Caki2 (cell line): ENCODE measurements at regions not wholly inside any gene's neighbourhood (a gene's known extent, or its start where the extent isn't known, plus 50 kb on each side); places are given as distances from the start of the nearest gene placed in this dataset.
"Not testable (repeated sequence)": the region's sequence is repeated elsewhere in the genome, so short reads cannot be mapped to it uniquely, and the experiment has no call there.

ENCODE experiments used
- DNase-seq: peaks from one replicate; pipeline ENCODE4 v3.0.0-alpha.2; 2015; ENCODE audit warnings: low read depth
- in situ Hi-C: cut with HindIII; loops from 2 replicates; pipeline ENCODE4 v1.10.0; 2016; ENCODE audit warnings: low sequenced_read_pairs, low pct_unique_long_range_greater_than_20kb, mixed read lengths

GRCh38 chr18:33839452-33840211, 261.6 kb downstream of the ASXL3 start:
- in situ Hi-C loops: no loop called here
- DNase-seq: peak; percentile 28

- no peak for DNase-seq
- in situ Hi-C loops: no loop called here
These were observed 260.0 kb downstream of the ASXL3 start for GRCh38 chr18:33838054-33838453.

GRCh38 chr18:33837191-33837590, 259.2 kb downstream of the ASXL3 start:
- in situ Hi-C loops: no loop called here
- no peak for DNase-seq

DNA sequence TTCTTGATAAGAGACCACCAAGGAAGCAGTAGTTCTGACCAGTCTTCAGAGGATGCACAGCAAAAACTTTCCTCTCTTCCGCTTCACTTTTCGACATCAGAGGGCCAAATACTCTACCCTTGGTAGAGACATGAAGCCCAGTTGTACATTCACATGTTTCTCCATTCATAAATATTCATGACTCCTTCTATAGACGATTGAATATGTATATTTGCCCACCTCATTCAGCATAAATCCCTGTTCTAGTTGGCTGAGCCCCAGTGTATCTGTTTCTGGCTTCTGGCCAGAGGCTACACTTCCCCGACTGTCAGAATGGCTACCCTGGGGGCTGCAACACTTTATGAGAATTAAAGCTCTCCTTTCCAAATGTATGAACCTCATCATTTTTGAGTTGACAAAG, 258.5 kb downstream of the ASXL3 start:
- no peak for DNase-seq
- in situ Hi-C loops: no loop called here

DNA sequence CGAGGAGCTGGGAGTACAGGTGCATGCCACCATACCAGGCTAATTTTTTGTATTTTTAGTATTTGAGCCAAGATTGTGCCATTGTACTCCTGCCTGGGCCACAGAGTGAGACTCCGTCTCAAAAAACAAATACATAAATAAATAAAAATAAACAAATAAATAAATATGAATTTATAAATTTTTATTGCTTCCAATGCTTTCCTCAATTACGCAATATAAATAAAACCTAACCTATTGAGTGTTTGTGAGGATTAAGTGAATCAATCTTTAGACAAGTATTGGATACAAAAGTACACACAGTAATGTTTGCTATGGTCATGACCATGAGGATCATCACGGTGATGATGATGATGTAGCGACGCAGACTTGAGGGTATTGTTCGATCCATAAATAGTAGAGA, 257.4 kb downstream of the ASXL3 start:
- no peak for DNase-seq
- in situ Hi-C loops: no loop called here

GRCh38 chr18:33833842-33834241, 255.8 kb downstream of the ASXL3 start:
- no peak for DNase-seq

DNA sequence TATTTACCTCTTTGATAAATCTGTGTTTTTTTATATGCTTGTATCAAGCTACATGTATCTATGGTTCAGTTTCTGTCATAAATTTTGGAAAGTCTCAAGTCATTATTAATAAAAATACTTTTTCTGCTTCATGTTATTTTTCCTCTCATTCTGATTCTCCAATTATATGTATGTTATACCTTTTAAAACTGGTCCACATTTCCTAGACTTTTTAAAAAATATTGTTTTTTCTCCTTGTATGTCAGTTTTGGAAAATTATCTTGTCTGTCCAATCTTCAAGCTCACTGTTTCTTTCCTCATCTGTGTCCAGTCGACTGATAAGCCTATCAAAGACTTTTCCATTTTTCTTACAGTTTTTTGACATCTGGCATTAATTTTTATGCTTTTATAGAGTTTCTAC, 253.4 kb downstream of the ASXL3 start:
- no peak for DNase-seq
- in situ Hi-C loops: no loop called here

More at GRCh38 chr18:33833842-33834241, 255.8 kb downstream of the ASXL3 start:
- in situ Hi-C loops: no loop called here

DNA sequence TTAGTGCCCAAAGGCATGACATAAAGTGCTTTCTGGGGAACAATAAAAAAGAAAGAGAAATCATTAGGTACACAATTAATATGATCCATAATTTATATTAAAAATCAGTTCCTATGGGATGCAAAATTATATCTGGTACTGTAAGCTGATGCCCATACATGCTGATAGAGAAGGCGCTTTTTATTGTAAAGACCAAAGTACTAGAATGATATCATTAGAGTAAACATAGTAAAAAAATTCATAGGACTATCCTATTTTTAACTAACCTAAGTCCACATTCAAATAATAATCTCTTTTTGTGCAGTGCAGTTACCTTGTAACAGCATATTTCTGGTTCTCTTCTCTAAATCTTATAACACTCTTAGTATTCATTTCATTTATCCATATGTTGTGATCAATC, 252.2 kb downstream of the ASXL3 start:
- no peak for DNase-seq
- in situ Hi-C loops: no loop called here

DNA sequence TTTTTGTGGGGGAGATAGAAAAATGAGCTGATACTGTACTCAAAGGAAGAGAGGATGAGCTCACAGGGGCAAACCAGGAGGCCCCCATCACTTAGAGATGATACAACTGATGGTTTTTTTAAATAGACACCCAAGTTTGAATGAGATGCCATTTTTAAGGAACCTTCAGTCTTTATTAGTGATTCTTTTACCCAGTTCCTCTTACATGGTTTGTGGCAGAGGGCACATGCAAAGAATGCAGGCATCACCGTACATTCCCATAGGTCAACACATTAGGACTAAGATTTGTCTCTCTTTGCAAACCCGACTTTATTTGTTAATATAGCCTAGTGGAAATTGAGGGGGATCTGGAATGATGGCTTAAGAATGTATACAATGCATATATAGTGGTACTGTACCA, 250.9 kb downstream of the ASXL3 start:
- DNase-seq: no peak
- in situ Hi-C loops: no loop called here

DNA sequence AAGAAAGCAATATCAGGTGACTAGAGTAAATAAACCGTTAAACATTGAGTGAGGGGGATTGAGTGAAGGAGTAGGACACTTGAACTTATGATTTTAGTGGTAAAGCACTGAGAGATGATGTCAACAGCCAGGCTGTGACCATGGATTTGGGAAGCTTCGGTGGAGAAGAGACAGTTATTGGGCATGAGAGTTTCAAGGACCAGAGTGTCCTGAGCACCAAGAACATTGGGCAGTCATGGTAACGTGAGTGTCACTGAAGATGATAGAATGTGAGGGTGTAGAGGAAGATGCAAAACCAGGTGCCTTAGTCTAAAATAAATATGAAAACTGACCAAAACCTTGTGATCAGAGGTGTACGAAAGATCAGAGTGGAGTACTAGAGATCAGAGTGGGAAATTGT, 248.1 kb downstream of the ASXL3 start:
- DNase-seq: no peak
- in situ Hi-C loops: no loop called here

DNA sequence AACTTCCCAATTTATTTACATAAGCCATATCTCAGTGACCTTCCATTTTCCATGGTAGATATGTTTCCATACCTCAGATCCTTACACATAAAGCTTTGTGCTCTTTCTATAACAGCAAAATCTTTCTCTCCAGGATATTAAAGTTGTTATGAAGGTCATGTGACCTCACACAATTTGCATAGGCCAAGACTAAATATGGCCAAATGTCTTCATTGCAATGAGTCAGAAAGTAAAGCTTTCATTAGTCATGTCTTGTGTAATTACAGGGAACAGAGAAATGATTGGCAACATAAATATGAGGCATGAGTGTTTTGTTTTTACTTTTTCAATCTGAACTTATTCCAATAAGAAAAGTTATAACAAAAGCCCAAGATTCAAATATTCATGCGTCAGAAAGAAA, 243.5 kb downstream of the ASXL3 start:
- in situ Hi-C loops: no loop called here
- no peak for DNase-seq

DNA sequence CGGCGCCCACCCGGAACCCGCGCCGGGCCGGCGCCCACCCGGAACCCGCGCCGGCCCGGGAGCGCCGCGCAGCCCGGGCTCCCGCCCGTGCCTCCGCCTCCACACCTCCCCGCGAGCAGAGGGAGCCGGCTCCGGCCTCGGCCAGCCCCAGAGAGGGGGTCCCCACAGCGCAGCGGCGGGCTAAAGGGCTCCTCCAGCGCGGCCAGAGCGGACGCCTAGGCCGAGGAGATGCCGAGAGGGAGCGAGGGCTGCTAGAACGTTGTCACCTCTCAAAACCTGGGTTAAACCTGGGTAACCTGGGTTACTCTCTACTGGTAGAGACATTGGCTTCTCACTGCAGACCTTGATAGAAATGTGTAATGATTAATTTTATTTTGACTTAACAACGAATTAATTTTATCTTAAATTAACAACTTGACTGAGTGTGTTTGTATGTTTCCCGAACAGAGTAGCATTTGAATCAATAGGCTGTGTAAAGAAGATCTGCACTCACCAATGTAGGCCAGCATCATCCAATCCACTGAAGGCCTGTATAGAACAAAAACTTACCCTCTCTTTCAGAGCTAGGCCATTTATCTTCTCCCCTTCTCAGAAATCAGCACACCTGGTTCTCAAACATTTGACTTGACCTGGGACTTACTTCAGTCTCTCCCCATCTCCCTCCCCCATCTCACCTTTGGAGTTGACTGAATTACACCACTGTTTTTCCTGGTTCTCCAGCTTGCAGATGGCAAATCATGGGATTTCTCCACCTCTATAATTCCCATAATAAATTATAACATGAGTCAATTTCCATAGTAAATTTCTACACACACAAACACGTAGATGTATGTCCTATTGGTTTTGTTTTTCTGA, 242.7 kb downstream of the ASXL3 start:
- in situ Hi-C loops: no loop called here
- no peak for DNase-seq

DNA sequence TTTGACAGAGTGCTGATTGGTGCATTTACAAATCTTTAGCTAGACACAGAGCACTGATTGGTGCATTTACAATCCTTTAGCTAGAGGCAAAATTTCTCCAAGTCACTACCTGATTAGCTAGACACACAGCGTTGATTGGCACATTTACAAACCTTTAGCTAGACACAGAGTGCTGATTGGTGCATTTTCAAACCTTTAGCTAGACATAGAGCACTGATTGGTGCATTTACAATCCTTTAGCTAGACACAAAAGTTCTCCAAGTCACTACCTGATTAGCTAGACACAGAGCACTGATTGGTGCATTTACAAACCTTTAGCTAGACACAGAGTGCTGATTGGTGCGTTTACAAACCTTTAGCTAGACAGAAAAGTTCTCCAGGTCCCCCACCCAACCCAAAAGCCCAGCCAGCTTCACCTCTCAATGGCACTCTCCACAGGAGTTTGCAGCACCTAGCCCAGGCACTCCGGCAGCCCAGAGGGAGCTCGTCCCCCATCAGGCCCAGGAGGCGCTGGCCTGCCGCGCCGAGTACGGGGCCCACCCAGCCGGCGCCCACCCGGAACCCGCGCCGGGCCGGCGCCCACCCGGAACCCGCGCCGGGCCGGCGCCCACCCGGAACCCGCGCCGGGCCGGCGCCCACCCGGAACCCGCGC, 241.8 kb downstream of the ASXL3 start:
- in situ Hi-C loops, DNase-seq: not testable (repeated sequence)

DNA sequence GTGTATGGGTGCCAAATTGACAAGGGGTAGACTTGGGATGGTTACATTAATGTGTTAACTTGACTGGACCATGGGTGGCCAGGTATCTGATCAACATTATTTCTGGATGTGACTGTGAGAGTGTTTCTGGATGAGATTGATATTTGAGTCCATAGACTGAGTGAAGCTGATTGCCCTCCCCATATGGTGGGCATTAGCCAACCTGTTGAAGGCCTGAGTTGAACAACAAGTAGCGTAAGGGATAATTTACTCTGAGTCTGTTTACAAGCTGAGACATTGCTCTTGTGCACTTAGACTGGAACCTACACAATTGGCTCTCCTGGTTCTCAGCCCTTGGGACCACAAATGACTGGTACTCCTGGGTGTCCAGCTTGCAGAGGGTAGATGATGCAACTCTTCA, 240.1 kb downstream of the ASXL3 start:
- DNase-seq: no peak
- in situ Hi-C loops: no loop called here

GRCh38 chr18:33817096-33817495, 239.1 kb downstream of the ASXL3 start:
- in situ Hi-C loops: no loop called here
- no peak for DNase-seq

DNA sequence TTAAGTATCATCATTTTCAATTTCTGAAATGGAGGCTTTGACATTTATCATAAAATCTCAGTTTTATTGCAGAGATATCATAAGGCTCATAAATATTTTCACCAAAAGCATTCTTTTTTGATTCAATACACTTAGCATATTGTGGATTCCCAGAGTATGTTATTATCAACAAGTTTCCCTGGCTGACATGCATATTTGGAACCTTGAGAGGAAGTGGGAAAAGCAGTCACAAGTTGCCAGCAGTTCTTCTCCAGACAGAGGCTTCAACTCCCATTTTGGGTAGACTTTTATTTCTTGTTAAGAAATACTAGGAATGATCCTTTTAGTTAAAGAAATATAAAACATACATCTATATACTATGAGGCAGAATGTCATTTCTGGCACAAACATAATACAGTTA, 236.5 kb downstream of the ASXL3 start:
- no peak for DNase-seq
- in situ Hi-C loops: no loop called here

GRCh38 chr18:33812186-33812585, 234.2 kb downstream of the ASXL3 start:
- in situ Hi-C loops: no loop called here

DNA sequence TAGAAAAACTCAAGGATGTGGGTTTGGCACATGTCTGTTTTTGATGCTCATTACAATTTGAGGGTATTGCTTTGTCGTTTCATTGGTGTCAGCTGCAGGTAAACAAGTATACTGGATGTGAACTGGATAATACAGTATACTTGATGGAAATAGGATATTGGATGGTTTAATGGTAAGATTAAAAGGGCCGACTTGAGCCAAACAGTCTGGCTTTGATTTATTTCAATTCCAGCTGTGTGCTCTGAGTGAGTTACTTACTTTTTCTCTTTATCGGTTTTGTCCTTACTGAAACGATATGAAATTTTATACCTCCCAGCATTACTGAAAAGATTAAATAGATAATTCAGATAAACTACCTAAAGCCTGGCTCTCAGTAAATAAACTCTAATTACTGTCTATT, 227.6 kb downstream of the ASXL3 start:
- in situ Hi-C loops: no loop called here
- DNase-seq: no peak

More at GRCh38 chr18:33812186-33812585, 234.2 kb downstream of the ASXL3 start:
- no peak for DNase-seq

DNA sequence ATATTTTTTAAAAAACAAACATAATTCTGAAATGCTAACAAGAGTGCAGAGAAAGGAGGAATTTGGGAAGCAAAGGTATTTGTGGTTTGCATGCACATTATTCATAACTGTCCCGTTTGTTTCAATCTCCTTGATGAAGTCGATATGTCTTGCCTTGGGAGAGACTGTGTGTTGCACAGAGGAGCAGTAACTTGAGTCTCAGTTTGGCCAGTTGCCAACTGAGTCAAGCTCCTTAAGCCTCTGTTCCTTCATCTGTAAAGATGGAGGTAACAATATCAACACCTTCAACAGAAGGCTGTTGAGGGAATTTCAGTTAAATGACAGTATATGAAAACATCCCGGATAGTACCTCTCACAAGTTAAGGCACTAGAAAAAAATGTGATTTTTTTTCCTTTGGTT, 226.2 kb downstream of the ASXL3 start:
- in situ Hi-C loops: no loop called here
- no peak for DNase-seq
